Astrocyte of the spinal cord (primary cell): ENCODE measurements at regions not wholly inside any gene's neighbourhood (a gene's known extent, or its start where the extent isn't known, plus 50 kb on each side); places are given as distances from the start of the nearest gene placed in this dataset.

Source experiments
- DNase-seq: peaks from one replicate; pipeline ENCODE4 v3.0.0; 2011; ENCODE audit warnings: low read depth, low spot score
- H3K4me3 ChIP-seq: 2 replicates; pipeline ENCODE4 v1.5.1; 2011; ENCODE audit warnings: low read depth, mild to moderate bottlenecking, low read length, moderate library complexity
- in situ Hi-C: cut with HindIII; loops from 2 replicates; pipeline ENCODE4 v1.10.0; 2017; ENCODE audit warnings: low sequenced_read_pairs
- TF ChIP-seq, protein P1 (sequence below): IDR thresholded peaks from 2 replicates; pipeline ENCODE4 v1.5.1; 2012; ENCODE audit warnings: low read depth, mild to moderate bottlenecking, low read length, inconsistent platforms

DNA sequence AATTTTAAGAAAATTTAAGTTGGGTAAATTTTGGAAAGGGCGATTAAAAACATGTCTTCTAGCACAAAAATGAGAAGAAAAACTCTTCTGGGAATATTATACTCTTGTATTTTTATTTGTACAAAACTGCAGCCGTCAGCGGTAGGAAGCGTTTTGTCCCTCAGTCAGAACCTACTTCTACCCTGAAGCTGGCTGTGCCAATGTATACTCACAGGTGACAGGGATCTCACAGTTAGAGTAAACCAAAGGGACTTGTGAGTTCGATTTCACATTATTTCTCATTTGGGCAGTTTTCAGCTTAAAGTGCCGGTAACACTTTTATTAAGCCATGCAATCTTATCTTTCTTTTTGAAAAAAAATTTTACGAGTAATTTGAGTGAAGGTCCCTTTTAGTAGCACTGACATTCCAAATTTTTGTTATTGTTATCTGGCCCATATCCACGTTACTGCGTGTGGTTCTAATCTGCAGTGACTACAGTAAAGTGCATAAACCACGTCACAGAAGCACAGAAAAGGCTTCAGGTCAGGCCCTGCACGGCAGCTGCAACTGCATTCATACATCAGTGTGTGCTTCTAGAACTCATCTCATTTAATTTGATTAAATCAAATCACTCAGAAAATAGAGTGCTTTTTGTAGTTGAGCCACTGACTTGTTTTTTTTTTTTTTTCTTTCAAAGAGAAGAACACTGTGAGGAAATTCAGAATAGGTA, 387.3 kb downstream of the LIG4 start:
- in situ Hi-C loops = no loop called here
- TF ChIP-seq, protein P1, sequence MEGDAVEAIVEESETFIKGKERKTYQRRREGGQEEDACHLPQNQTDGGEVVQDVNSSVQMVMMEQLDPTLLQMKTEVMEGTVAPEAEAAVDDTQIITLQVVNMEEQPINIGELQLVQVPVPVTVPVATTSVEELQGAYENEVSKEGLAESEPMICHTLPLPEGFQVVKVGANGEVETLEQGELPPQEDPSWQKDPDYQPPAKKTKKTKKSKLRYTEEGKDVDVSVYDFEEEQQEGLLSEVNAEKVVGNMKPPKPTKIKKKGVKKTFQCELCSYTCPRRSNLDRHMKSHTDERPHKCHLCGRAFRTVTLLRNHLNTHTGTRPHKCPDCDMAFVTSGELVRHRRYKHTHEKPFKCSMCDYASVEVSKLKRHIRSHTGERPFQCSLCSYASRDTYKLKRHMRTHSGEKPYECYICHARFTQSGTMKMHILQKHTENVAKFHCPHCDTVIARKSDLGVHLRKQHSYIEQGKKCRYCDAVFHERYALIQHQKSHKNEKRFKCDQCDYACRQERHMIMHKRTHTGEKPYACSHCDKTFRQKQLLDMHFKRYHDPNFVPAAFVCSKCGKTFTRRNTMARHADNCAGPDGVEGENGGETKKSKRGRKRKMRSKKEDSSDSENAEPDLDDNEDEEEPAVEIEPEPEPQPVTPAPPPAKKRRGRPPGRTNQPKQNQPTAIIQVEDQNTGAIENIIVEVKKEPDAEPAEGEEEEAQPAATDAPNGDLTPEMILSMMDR = no peak
- DNase-seq = no peak
- no peak overlapping the region for H3K4me3 ChIP-seq

DNA sequence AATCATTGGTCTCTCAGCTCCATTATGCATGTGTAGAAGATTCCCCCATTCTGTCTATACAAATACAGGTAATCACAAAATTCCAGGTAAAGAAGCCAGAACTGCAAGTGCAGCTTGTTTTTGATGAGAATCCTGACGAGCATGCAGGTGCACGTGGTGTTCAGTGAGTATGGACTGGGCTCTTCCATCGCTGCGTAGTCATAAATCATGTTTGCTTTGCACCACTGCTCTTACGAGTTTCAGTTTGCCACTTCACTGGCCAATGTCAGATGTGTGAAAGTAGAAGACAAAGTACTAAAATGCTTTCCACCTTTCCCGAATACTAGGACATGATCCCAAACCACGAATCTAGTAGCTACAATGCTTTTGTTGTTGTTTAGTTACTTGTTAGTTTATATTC, 390.7 kb downstream of the LIG4 start:
- DNase-seq = no peak
- TF ChIP-seq, protein P1 = no peak
- in situ Hi-C loops = no loop called here
- no peak overlapping the region for H3K4me3 ChIP-seq

- TF ChIP-seq, protein P1 = no peak
- in situ Hi-C loops = no loop called here
- DNase-seq = no peak
- no peak overlapping the region for H3K4me3 ChIP-seq
Observed at GRCh38 chr13:107822006-107822405, 393.3 kb downstream of the LIG4 start.

- no peak for DNase-seq
- no peak overlapping the region for H3K4me3 ChIP-seq
- TF ChIP-seq, protein P1 = no peak
- in situ Hi-C loops = no loop called here
Observed at GRCh38 chr13:107821492-107821891, 393.8 kb downstream of the LIG4 start.

DNA sequence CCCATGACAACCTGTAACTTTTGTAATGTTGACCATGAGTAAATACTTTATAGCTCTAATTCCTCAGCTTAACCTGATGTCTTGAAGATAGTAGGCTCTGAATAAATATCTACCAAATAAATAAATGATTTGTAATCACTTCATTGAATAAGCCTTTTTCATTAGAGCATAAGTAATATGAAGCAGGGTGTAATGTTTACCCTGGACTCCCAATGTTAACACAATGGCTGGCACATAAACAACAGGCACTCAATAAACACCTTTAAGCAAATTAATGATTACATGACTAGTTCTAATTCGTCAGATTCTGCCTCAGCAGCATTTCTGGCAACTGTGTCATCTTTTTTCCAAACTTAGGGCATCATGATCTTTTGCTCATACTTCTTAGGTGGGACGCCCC, 396.3 kb downstream of the LIG4 start:
- in situ Hi-C loops = no loop called here
- H3K4me3 ChIP-seq = no peak overlapping the region
- DNase-seq = no peak
- TF ChIP-seq, protein P1 = no peak

GRCh38 chr13:107817647-107818287, 397.6 kb downstream of the LIG4 start:
- no peak overlapping the region for H3K4me3 ChIP-seq
- TF ChIP-seq, protein P1 = no peak
- in situ Hi-C loops = no loop called here
- no peak for DNase-seq
